Fibroblast of lung (primary cell): ENCODE measurements at regions not wholly inside any gene's neighbourhood (a gene's known extent, or its start where the extent isn't known, plus 50 kb on each side); places are given as distances from the start of the nearest gene placed in this dataset.
A peak's percentile ranks its signal among the peaks of the same experiment; 100 is the strongest.

Source experiments
- DNase-seq, 2 donors: peaks; one replicate each; pipeline versions ENCODE4 v3.0.0 to v3.0.0-alpha.2; 2010; ENCODE audit warnings: low read depth in 2 of 2
- H2AFZ ChIP-seq: 2 replicates; pipeline ENCODE4 v1.5.1; 2012; ENCODE audit warnings: low read length, control low read depth, inconsistent platforms
- H3K27ac ChIP-seq: 2 replicates; pipeline ENCODE4 v1.5.1; 2011; ENCODE audit warnings: low read length, control low read depth; ENCODE audit not compliant: insufficient read depth
- H3K27me3 ChIP-seq: 2 replicates; pipeline ENCODE4 v1.5.1; 2011; ENCODE audit warnings: mild to moderate bottlenecking, low read length; ENCODE audit not compliant: control insufficient read depth, insufficient read depth
- H3K36me3 ChIP-seq: 2 replicates; pipeline ENCODE4 v1.5.1; 2011; ENCODE audit warnings: low read length; ENCODE audit not compliant: control insufficient read depth, insufficient read depth
- H3K4me1 ChIP-seq: 2 replicates; pipeline ENCODE4 v1.5.1; 2011; ENCODE audit warnings: low read length; ENCODE audit not compliant: control insufficient read depth, insufficient read depth; ENCODE audit errors: extremely low read depth
- H3K4me2 ChIP-seq: 2 replicates; pipeline ENCODE4 v1.5.1; 2011; ENCODE audit warnings: low read length, control low read depth; ENCODE audit not compliant: insufficient read depth; ENCODE audit errors: extremely low read depth
- H3K4me3 ChIP-seq, 4 experiments: fragments of 200-600 bp in 1 of 4; sonication (generic) in 1 of 4; replicated peaks in 1 of 4; 2 replicates each; pipeline ENCODE4 v1.5.1; 2011 to 2016; ENCODE audit warnings: low read length in 4 of 4, low read depth in 3 of 4, mild to moderate bottlenecking in 3 of 4, control low read depth in 2 of 4, inconsistent platforms in 1 of 4, mixed read lengths in 1 of 4; ENCODE audit not compliant: insufficient read depth in 1 of 4; ENCODE audit errors: control extremely low read depth in 1 of 4
- H3K79me2 ChIP-seq: 2 replicates; pipeline ENCODE4 v1.5.1; 2012; ENCODE audit warnings: mild to moderate bottlenecking, low read length, inconsistent platforms; ENCODE audit not compliant: control insufficient read depth, insufficient read depth
- H3K9ac ChIP-seq: 2 replicates; pipeline ENCODE4 v1.5.1; 2011; ENCODE audit warnings: mild to moderate bottlenecking, low read length, control low read depth; ENCODE audit not compliant: insufficient read depth
- H3K9me3 ChIP-seq: 2 replicates; pipeline ENCODE4 v1.5.1; 2012; ENCODE audit warnings: low read depth, low read length; ENCODE audit not compliant: control insufficient read depth, insufficient read depth
- H4K20me1 ChIP-seq: 2 replicates; pipeline ENCODE4 v1.5.1; 2011; ENCODE audit warnings: low read length; ENCODE audit not compliant: control insufficient read depth, insufficient read depth; ENCODE audit errors: extremely low read depth
- EZH2 ChIP-seq: IDR thresholded peaks from 2 replicates; pipeline ENCODE4 v1.5.1; 2012; ENCODE audit warnings: low read length, control low read depth, mild to moderate bottlenecking; ENCODE audit errors: missing control alignments
- TF ChIP-seq, protein P1 (sequence below), 2 donors: IDR thresholded peaks in 1 of 2; conservative IDR thresholded peaks in 1 of 2; 1 replicate in 1 of 2; 2 replicates in 1 of 2; pipeline ENCODE4 v1.5.1; 2011 to 2012; ENCODE audit warnings: low read length in 2 of 2, control low read depth in 1 of 2, inconsistent platforms in 1 of 2, low read depth in 1 of 2, mild to moderate bottlenecking in 1 of 2

DNA sequence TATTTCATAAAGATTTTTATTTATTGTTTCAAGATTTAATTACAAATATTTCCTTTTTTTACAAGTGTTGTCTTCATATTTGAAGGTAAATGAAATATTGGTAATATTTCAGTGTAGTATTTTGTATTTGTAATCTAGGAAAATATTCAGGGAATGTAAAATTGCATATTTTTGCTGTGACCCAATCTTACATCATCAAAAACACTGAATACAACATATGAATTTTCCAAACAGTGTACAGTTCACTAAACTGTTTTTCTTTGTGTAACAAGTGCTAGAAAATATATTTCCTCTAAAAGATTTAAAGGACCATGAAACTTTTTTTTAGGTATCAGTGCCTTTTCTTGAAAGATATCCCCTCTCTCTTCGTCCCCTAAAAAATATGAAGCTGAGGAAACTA is 251.9 kb upstream of the KCND2 start:
- H3K79me2 ChIP-seq = no peaks in the 10 kb centered on the region
- H3K4me3 ChIP-seq = no peak overlapping the region
- no peak overlapping the region for H3K4me2 ChIP-seq
- peaks cover 6% of the 10 kb centered on the region for H3K4me1 ChIP-seq
- TF ChIP-seq, protein P1, sequence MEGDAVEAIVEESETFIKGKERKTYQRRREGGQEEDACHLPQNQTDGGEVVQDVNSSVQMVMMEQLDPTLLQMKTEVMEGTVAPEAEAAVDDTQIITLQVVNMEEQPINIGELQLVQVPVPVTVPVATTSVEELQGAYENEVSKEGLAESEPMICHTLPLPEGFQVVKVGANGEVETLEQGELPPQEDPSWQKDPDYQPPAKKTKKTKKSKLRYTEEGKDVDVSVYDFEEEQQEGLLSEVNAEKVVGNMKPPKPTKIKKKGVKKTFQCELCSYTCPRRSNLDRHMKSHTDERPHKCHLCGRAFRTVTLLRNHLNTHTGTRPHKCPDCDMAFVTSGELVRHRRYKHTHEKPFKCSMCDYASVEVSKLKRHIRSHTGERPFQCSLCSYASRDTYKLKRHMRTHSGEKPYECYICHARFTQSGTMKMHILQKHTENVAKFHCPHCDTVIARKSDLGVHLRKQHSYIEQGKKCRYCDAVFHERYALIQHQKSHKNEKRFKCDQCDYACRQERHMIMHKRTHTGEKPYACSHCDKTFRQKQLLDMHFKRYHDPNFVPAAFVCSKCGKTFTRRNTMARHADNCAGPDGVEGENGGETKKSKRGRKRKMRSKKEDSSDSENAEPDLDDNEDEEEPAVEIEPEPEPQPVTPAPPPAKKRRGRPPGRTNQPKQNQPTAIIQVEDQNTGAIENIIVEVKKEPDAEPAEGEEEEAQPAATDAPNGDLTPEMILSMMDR (conservative IDR thresholded peaks at IDR 0.05 in 1 of 2, IDR thresholded peaks at IDR 0.05 in 1 of 2; ENCODE audit: low read depth in 1 of 2, low read length in 2 of 2) = no peak
- TF ChIP-seq EZH2 = no peak
- H4K20me1 ChIP-seq = no peaks in the 10 kb centered on the region
- DNase-seq = peak; percentile 9 to 25
- H2AFZ ChIP-seq = no peak overlapping the region
- no peaks in the 10 kb centered on the region for H3K27me3 ChIP-seq
- H3K9ac ChIP-seq = no peak overlapping the region
- H3K36me3 ChIP-seq = no peaks in the 10 kb centered on the region
- H3K9me3 ChIP-seq = no peaks in the 10 kb centered on the region
- H3K27ac ChIP-seq = peak overlapping the region; percentile 42

DNA sequence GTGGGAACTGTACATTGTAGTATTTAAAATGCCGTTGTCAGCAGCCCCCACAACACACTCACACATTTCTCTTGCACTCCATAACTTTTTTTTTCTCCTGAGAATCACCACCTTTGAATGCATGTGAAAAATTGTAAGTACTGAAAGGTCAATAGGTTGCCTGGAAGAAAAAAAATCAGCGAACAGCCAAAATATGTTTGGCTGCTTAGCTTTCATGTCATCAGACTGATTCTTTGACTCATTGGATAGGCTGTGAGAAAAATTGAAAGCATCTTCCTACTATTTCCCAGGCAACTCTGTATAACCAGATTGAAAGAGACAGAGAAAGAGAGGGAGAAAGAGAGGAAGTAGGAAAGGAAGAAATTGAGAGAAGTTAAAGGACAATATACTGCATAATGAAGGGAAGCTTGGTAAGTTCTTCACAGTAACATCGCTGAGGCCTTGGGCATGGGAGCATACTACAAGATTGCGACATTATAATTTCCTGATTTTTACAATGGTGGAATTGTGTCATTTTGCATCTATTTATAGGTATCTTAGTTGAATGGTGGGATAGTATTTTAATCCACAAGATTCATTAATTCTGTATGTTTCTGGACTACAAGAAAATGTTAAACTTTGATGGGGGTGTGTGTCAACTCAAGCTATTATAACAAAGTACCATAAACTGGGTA is 249.3 kb upstream of the KCND2 start:
- H4K20me1 ChIP-seq = no peaks in the 10 kb centered on the region

GRCh38 chr7:120028636-120029035 is 244.3 kb upstream of the KCND2 start:
- DNase-seq = peak; percentile 25 to 85
- H3K27ac ChIP-seq = no peak overlapping the region
- no peak overlapping the region for H3K4me2 ChIP-seq
- no peak overlapping the region for H3K4me3 ChIP-seq
- H3K9me3 ChIP-seq = no peaks in the 10 kb centered on the region
- no peaks in the 10 kb centered on the region for H3K27me3 ChIP-seq
- H3K4me1 ChIP-seq = peaks cover 2% of the 10 kb centered on the region
- no peak overlapping the region for H3K9ac ChIP-seq
- no peaks in the 10 kb centered on the region for H3K79me2 ChIP-seq
- H2AFZ ChIP-seq = no peak overlapping the region
- H4K20me1 ChIP-seq = no peaks in the 10 kb centered on the region
- no peak for TF ChIP-seq EZH2
- TF ChIP-seq, protein P1 (conservative IDR thresholded peaks at IDR 0.05 in 1 of 2, IDR thresholded peaks at IDR 0.05 in 1 of 2; ENCODE audit: low read depth in 1 of 2, low read length in 2 of 2) = no peak
- H3K36me3 ChIP-seq = no peaks in the 10 kb centered on the region

More for the DNA sequence above, 249.3 kb upstream of the KCND2 start:
- H3K79me2 ChIP-seq = no peaks in the 10 kb centered on the region
- H3K9ac ChIP-seq = no peak overlapping the region
- no peaks in the 10 kb centered on the region for H3K9me3 ChIP-seq
- no peaks in the 10 kb centered on the region for H3K36me3 ChIP-seq
- H3K27ac ChIP-seq = peak overlapping the region; percentile 49
- peak overlapping the region; percentile 60 for H3K4me2 ChIP-seq
- peak overlapping the region; percentile 2 for H2AFZ ChIP-seq
- no peak for TF ChIP-seq EZH2
- peak; percentile 27 to 83 for DNase-seq
- H3K4me3 ChIP-seq = no peak overlapping the region
- H3K4me1 ChIP-seq = peaks cover 9% of the 10 kb centered on the region
- H3K27me3 ChIP-seq = no peaks in the 10 kb centered on the region
